ENCODE measurements at regions not wholly inside any gene's neighbourhood (a gene's known extent, or its start where the extent isn't known, plus 50 kb on each side); places are given as distances from the start of the nearest gene placed in this dataset.
A peak's percentile ranks its signal among the peaks of the same experiment; 100 is the strongest.

- CTCF ChIA-PET, result no interaction called here
- Mint-ChIP-seq H3K9me3 (ENCODE audit: low read depth, unreplicated experiment) (peaks cover 2% of the 10 kb centered on the region), H3K4me1 (ENCODE audit: low read depth, unreplicated experiment) (peaks cover 9% of the 10 kb centered on the region), H3K4me3 (ENCODE audit: low read depth, unreplicated experiment) (peak overlapping the region; percentile 8), H3K36me3 (ENCODE audit: insufficient read depth, unreplicated experiment) (no peaks in the 10 kb centered on the region), H3K27ac (ENCODE audit: unreplicated experiment) (no peak overlapping the region), H3K27me3 (ENCODE audit: unreplicated experiment) (no peaks in the 10 kb centered on the region)
- intact Hi-C loops (cut with micrococcal nuclease; ENCODE audit: unreplicated experiment), result no loop called here
- TF ChIP-seq, protein P1, sequence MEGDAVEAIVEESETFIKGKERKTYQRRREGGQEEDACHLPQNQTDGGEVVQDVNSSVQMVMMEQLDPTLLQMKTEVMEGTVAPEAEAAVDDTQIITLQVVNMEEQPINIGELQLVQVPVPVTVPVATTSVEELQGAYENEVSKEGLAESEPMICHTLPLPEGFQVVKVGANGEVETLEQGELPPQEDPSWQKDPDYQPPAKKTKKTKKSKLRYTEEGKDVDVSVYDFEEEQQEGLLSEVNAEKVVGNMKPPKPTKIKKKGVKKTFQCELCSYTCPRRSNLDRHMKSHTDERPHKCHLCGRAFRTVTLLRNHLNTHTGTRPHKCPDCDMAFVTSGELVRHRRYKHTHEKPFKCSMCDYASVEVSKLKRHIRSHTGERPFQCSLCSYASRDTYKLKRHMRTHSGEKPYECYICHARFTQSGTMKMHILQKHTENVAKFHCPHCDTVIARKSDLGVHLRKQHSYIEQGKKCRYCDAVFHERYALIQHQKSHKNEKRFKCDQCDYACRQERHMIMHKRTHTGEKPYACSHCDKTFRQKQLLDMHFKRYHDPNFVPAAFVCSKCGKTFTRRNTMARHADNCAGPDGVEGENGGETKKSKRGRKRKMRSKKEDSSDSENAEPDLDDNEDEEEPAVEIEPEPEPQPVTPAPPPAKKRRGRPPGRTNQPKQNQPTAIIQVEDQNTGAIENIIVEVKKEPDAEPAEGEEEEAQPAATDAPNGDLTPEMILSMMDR (IDR thresholded peaks at IDR 0.05; ENCODE audit: unreplicated experiment), result no peak
- DNase-seq, result no peak
- BruUV-seq (replicated peaks), result no TSS peak
Observed at GRCh38 chr3:163809540-163809993, 1268.7 kb downstream of the SI start.

DNA sequence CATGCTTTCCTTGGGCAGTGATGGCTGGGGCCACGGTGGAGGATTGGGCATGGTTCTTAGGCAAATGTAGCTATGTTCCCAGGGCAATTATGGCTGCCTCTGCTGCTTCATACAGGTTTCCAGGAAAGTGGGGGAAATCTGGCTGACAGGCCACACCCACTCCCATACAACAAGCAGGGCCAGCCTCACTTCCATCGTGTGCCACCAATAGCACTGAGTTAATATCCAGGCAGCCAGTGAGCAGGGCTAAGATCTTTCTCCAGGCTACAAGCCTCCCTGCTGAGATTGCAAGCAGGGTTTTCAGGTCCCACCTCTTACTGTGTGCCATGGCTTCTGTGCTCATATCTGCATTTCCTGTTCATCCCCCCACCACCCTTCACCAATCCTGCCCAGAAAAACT lies 1291.9 kb downstream of the SI start:
- no peak overlapping the region for H3K4me3 Mint-ChIP-seq (ENCODE audit: low read depth, unreplicated experiment)
- peaks cover 3% of the 10 kb centered on the region for H3K9me3 Mint-ChIP-seq (ENCODE audit: low read depth, unreplicated experiment)
- intact Hi-C loops (cut with micrococcal nuclease; ENCODE audit: unreplicated experiment), result no loop called here
- DNase-seq, result no peak
- TF ChIP-seq, protein P1 (IDR thresholded peaks at IDR 0.05; ENCODE audit: unreplicated experiment), result no peak
- H3K36me3 Mint-ChIP-seq (ENCODE audit: insufficient read depth, unreplicated experiment), result no peaks in the 10 kb centered on the region
- no peaks in the 10 kb centered on the region for H3K27me3 Mint-ChIP-seq (ENCODE audit: unreplicated experiment)
- CTCF ChIA-PET, result no interaction called here
- no peaks in the 10 kb centered on the region for H3K4me1 Mint-ChIP-seq (ENCODE audit: low read depth, unreplicated experiment)
- no TSS peak for BruUV-seq (replicated peaks)
- H3K27ac Mint-ChIP-seq (ENCODE audit: unreplicated experiment), result no peak overlapping the region

GRCh38 chr3:163785693-163786092 lies 1292.6 kb downstream of the SI start:
- Mint-ChIP-seq H3K36me3 (ENCODE audit: insufficient read depth, unreplicated experiment) (no peaks in the 10 kb centered on the region), H3K27me3 (ENCODE audit: unreplicated experiment) (no peaks in the 10 kb centered on the region), H3K4me3 (ENCODE audit: low read depth, unreplicated experiment) (no peak overlapping the region), H3K9me3 (ENCODE audit: low read depth, unreplicated experiment) (peaks cover 3% of the 10 kb centered on the region), H3K4me1 (ENCODE audit: low read depth, unreplicated experiment) (no peaks in the 10 kb centered on the region), H3K27ac (ENCODE audit: unreplicated experiment) (no peak overlapping the region)
- DNase-seq, result peak; percentile 43
- intact Hi-C loops (cut with micrococcal nuclease; ENCODE audit: unreplicated experiment), result no loop called here
- TF ChIP-seq, protein P1 (IDR thresholded peaks at IDR 0.05; ENCODE audit: unreplicated experiment), result peak; percentile 32
- BruUV-seq (replicated peaks), result no TSS peak
- CTCF ChIA-PET, result no interaction called here

- no TSS peak for BruUV-seq (replicated peaks)
- Mint-ChIP-seq H3K4me3 (ENCODE audit: low read depth, unreplicated experiment) (no peak overlapping the region), H3K9me3 (ENCODE audit: low read depth, unreplicated experiment) (peaks cover 3% of the 10 kb centered on the region), H3K27ac (ENCODE audit: unreplicated experiment) (no peak overlapping the region), H3K4me1 (ENCODE audit: low read depth, unreplicated experiment) (no peaks in the 10 kb centered on the region), H3K36me3 (ENCODE audit: insufficient read depth, unreplicated experiment) (no peaks in the 10 kb centered on the region), H3K27me3 (ENCODE audit: unreplicated experiment) (no peaks in the 10 kb centered on the region)
- CTCF ChIA-PET, result no interaction called here
- TF ChIP-seq, protein P1 (IDR thresholded peaks at IDR 0.05; ENCODE audit: unreplicated experiment), result peak; percentile 36
- intact Hi-C loops (cut with micrococcal nuclease; ENCODE audit: unreplicated experiment), result no loop called here
- DNase-seq, result no peak
Observed at GRCh38 chr3:163779396-163780344, 1298.6 kb downstream of the SI start.

All from Calu3 (cell line).